ENCODE measurements at regions not wholly inside any gene's neighbourhood (a gene's known extent, or its start where the extent isn't known, plus 50 kb on each side); places are given as distances from the start of the nearest gene placed in this dataset.

- Histone ChIP-seq H3K9me3 (ENCODE audit: control insufficient read depth in 2 of 3, low read length in 3 of 3) (no peaks in the 10 kb centered on the region), H3K4me1 (ENCODE audit: control insufficient read depth in 2 of 2, insufficient read depth in 2 of 2, low read length in 2 of 2) (no peaks in the 10 kb centered on the region), H3K36me3 (ENCODE audit: control insufficient read depth in 2 of 3, insufficient read depth in 3 of 3, low read length in 3 of 3) (no peaks in the 10 kb centered on the region), H3K4me3 (ENCODE audit: low read length) (no peak overlapping the region), H3K27me3 (ENCODE audit: control insufficient read depth in 2 of 2, insufficient read depth in 2 of 2, low read length in 2 of 2) (no peaks in the 10 kb centered on the region), H3K27ac (ENCODE audit: low read depth, low read length) (no peak overlapping the region)
- Mint-ChIP-seq H3K9me3 (peaks cover 0 to 16% (median 5%) of the 10 kb centered on the region in 11 donors), H3K36me3 (peaks cover 0 to 4% (median 3%) of the 10 kb centered on the region in 5 donors), H3K27ac (no peak overlapping the region), H3K27me3 (peaks cover 0 to 6% (median 0%) of the 10 kb centered on the region in 5 donors), H3K4me3 (no peak overlapping the region), H3K4me1 (peaks cover 0 to 9% (median 0%) of the 10 kb centered on the region in 7 donors)
- intact Hi-C loops (cut with micrococcal nuclease) = no loop called here
- CTCF ChIA-PET = no interaction called here
- DNase-seq (no peak), ATAC-seq (no peak)
- POLR2A ChIA-PET = no interaction called here
Measured at GRCh38 chr11:45060707-45061106, 85.7 kb upstream of the PRDM11 start.

GRCh38 chr11:45061641-45062040 is 84.8 kb upstream of the PRDM11 start:
- Mint-ChIP-seq H3K4me1 (peaks cover 0 to 9% (median 0%) of the 10 kb centered on the region in 7 donors), H3K27me3 (peaks cover 0 to 6% (median 0%) of the 10 kb centered on the region in 5 donors), H3K36me3 (peaks cover 0 to 4% (median 3%) of the 10 kb centered on the region in 5 donors), H3K27ac (no peak overlapping the region), H3K4me3 (no peak overlapping the region), H3K9me3 (peaks cover under 1 to 22% (median 9%) of the 10 kb centered on the region in 11 donors)
- ChIA-PET CTCF (no interaction called here), POLR2A (no interaction called here)
- H3K4me3 ChIP-seq (ENCODE audit: low read length) = no peak overlapping the region
- H3K27me3 ChIP-seq (ENCODE audit: control insufficient read depth in 2 of 2, insufficient read depth in 2 of 2, low read length in 2 of 2) = no peaks in the 10 kb centered on the region
- peaks cover 0 to 3% (median 0%) of the 10 kb centered on the region in 3 experiments for H3K9me3 ChIP-seq (ENCODE audit: control insufficient read depth in 2 of 3, low read length in 3 of 3)
- no peak for ATAC-seq
- H3K36me3 ChIP-seq (ENCODE audit: control insufficient read depth in 2 of 3, insufficient read depth in 3 of 3, low read length in 3 of 3) = no peaks in the 10 kb centered on the region
- H3K27ac ChIP-seq (ENCODE audit: low read depth, low read length) = no peak overlapping the region
- H3K4me1 ChIP-seq (ENCODE audit: control insufficient read depth in 2 of 2, insufficient read depth in 2 of 2, low read length in 2 of 2) = no peaks in the 10 kb centered on the region
- DNase-seq = no peak
- intact Hi-C loops (cut with micrococcal nuclease) = no loop called here

- intact Hi-C loops (cut with micrococcal nuclease) = no loop called here
- H3K27ac Mint-ChIP-seq = no peak overlapping the region
- Histone ChIP-seq H3K4me3 (ENCODE audit: low read length) (no peak overlapping the region), H3K9me3 (ENCODE audit: control insufficient read depth in 2 of 3, low read length in 3 of 3) (peaks cover 0 to 3% (median 0%) of the 10 kb centered on the region in 3 experiments), H3K36me3 (ENCODE audit: control insufficient read depth in 2 of 3, insufficient read depth in 3 of 3, low read length in 3 of 3) (no peaks in the 10 kb centered on the region), H3K27ac (ENCODE audit: low read depth, low read length) (no peak overlapping the region), H3K4me1 (ENCODE audit: control insufficient read depth in 2 of 2, insufficient read depth in 2 of 2, low read length in 2 of 2) (no peaks in the 10 kb centered on the region), H3K27me3 (ENCODE audit: control insufficient read depth in 2 of 2, insufficient read depth in 2 of 2, low read length in 2 of 2) (no peaks in the 10 kb centered on the region)
- POLR2A ChIA-PET = no interaction called here
- H3K36me3 Mint-ChIP-seq = peaks cover 0 to 4% (median 3%) of the 10 kb centered on the region in 5 donors
- peaks cover 3 to 27% (median 11%) of the 10 kb centered on the region in 11 donors for H3K9me3 Mint-ChIP-seq
- DNase-seq (no peak), ATAC-seq (no peak)
- no peak overlapping the region for H3K4me3 Mint-ChIP-seq
- CTCF ChIA-PET = interaction anchor here (0.6 kb wide), 1 partner anchor 147 kb away, joined by 4 read pairs; no protein-coding TSS in a partner anchor
- peaks cover 0 to 11% (median 0%) of the 10 kb centered on the region in 5 donors for H3K27me3 Mint-ChIP-seq
- peaks cover 0 to 9% (median 0%) of the 10 kb centered on the region in 7 donors for H3K4me1 Mint-ChIP-seq
Measured at GRCh38 chr11:45062115-45062514, 84.3 kb upstream of the PRDM11 start.

GRCh38 chr11:45062974-45063635 is 83.3 kb upstream of the PRDM11 start:
- no peak for ATAC-seq
- peaks cover 3 to 28% (median 11%) of the 10 kb centered on the region in 11 donors for H3K9me3 Mint-ChIP-seq
- CTCF ChIA-PET = no interaction called here
- no peak for DNase-seq
- peaks cover 0 to 12% (median 0%) of the 10 kb centered on the region in 5 donors for H3K27me3 Mint-ChIP-seq
- peaks cover 0 to 7% (median 0%) of the 10 kb centered on the region in 7 donors for H3K4me1 Mint-ChIP-seq
- intact Hi-C loops (cut with micrococcal nuclease) = no loop called here
- no peak overlapping the region for H3K27ac Mint-ChIP-seq
- Histone ChIP-seq H3K4me1 (ENCODE audit: control insufficient read depth in 2 of 2, insufficient read depth in 2 of 2, low read length in 2 of 2) (no peaks in the 10 kb centered on the region), H3K9me3 (ENCODE audit: control insufficient read depth in 2 of 3, low read length in 3 of 3) (peaks cover 0 to 3% (median 0%) of the 10 kb centered on the region in 3 experiments), H3K27me3 (ENCODE audit: control insufficient read depth in 2 of 2, insufficient read depth in 2 of 2, low read length in 2 of 2) (no peaks in the 10 kb centered on the region), H3K27ac (ENCODE audit: low read depth, low read length) (no peak overlapping the region), H3K4me3 (ENCODE audit: low read length) (no peak overlapping the region), H3K36me3 (ENCODE audit: control insufficient read depth in 2 of 3, insufficient read depth in 3 of 3, low read length in 3 of 3) (no peaks in the 10 kb centered on the region)
- POLR2A ChIA-PET = no interaction called here
- no peak overlapping the region for H3K4me3 Mint-ChIP-seq
- H3K36me3 Mint-ChIP-seq = peaks cover 0 to 4% (median 3%) of the 10 kb centered on the region in 5 donors

- Histone ChIP-seq H3K27ac (ENCODE audit: low read depth, low read length) (no peak overlapping the region), H3K4me1 (ENCODE audit: control insufficient read depth in 2 of 2, insufficient read depth in 2 of 2, low read length in 2 of 2) (no peaks in the 10 kb centered on the region), H3K4me3 (ENCODE audit: low read length) (no peak overlapping the region), H3K9me3 (ENCODE audit: control insufficient read depth in 2 of 3, low read length in 3 of 3) (peaks cover 0 to 3% (median 0%) of the 10 kb centered on the region in 3 experiments), H3K27me3 (ENCODE audit: control insufficient read depth in 2 of 2, insufficient read depth in 2 of 2, low read length in 2 of 2) (no peaks in the 10 kb centered on the region), H3K36me3 (ENCODE audit: control insufficient read depth in 2 of 3, insufficient read depth in 3 of 3, low read length in 3 of 3) (no peaks in the 10 kb centered on the region)
- H3K9me3 Mint-ChIP-seq = peaks cover 3 to 28% (median 11%) of the 10 kb centered on the region in 11 donors
- intact Hi-C loops (cut with micrococcal nuclease) = no loop called here
- CTCF ChIA-PET = interaction anchor here (0.8 kb wide), 1 partner anchor 40 kb away, joined by 3 read pairs; no protein-coding TSS in a partner anchor
- POLR2A ChIA-PET = no interaction called here
- H3K36me3 Mint-ChIP-seq = peaks cover 0 to 4% (median 3%) of the 10 kb centered on the region in 5 donors
- peaks cover 0 to 3% (median 0%) of the 10 kb centered on the region in 7 donors for H3K4me1 Mint-ChIP-seq
- ATAC-seq (no peak), DNase-seq (no peak)
- peaks cover 0 to 12% (median 0%) of the 10 kb centered on the region in 5 donors for H3K27me3 Mint-ChIP-seq
- no peak overlapping the region for H3K27ac Mint-ChIP-seq
- no peak overlapping the region for H3K4me3 Mint-ChIP-seq
Measured at GRCh38 chr11:45063669-45064068, 82.8 kb upstream of the PRDM11 start.

GRCh38 chr11:45067966-45068365 is 78.5 kb upstream of the PRDM11 start:
- Histone ChIP-seq H3K36me3 (ENCODE audit: control insufficient read depth in 2 of 3, insufficient read depth in 3 of 3, low read length in 3 of 3) (no peaks in the 10 kb centered on the region), H3K4me1 (ENCODE audit: control insufficient read depth in 2 of 2, insufficient read depth in 2 of 2, low read length in 2 of 2) (peaks cover 0 to 3% of the 10 kb centered on the region in 2 donors), H3K4me3 (ENCODE audit: low read length) (no peak overlapping the region), H3K27ac (ENCODE audit: low read depth, low read length) (no peak overlapping the region), H3K9me3 (ENCODE audit: control insufficient read depth in 2 of 3, low read length in 3 of 3) (peaks cover 0 to 3% (median 0%) of the 10 kb centered on the region in 3 experiments), H3K27me3 (ENCODE audit: control insufficient read depth in 2 of 2, insufficient read depth in 2 of 2, low read length in 2 of 2) (no peaks in the 10 kb centered on the region)
- POLR2A ChIA-PET = no interaction called here
- CTCF ChIA-PET = no interaction called here
- no peak for ATAC-seq
- intact Hi-C loops (cut with micrococcal nuclease) = no loop called here
- peaks cover 3 to 28% (median 11%) of the 10 kb centered on the region in 11 donors for H3K9me3 Mint-ChIP-seq
- DNase-seq = no peak
- peaks cover 0 to 18% (median 0%) of the 10 kb centered on the region in 5 donors for H3K27me3 Mint-ChIP-seq
- no peak overlapping the region for H3K4me3 Mint-ChIP-seq
- no peak overlapping the region for H3K27ac Mint-ChIP-seq
- peaks cover under 1 to 8% (median 7%) of the 10 kb centered on the region in 7 donors for H3K4me1 Mint-ChIP-seq
- H3K36me3 Mint-ChIP-seq = peaks cover 0 to 4% (median 3%) of the 10 kb centered on the region in 5 donors
